NCI-H510A (cell line): ENCODE measurements at regions not wholly inside any gene's neighbourhood (a gene's known extent, or its start where the extent isn't known, plus 50 kb on each side); places are given as distances from the start of the nearest gene placed in this dataset.

Experiments used
- DNase-seq: peaks from one replicate; lab custom pipeline; 2025; lab: John Stamatoyannopoulos, UW

DNA sequence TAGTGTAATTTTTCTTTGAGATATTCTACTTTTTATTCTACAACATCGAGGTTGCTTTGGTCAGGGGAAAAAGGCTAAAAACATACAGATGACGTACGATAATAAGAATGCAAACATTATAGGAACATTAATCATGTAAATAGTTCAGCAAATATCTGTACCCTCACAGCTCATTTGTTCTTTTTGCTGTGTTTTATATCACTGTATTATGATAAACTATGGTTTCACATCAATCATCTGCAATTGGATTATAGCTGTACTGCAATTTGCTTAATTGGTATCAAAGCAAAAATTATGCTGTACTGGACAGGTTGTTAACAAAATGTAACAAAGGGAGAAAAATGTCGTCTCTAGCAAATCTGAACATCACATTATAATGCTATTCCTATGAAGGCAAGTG lies 597.1 kb downstream of the EPHA7 start:
- DNase-seq: no peak

DNA sequence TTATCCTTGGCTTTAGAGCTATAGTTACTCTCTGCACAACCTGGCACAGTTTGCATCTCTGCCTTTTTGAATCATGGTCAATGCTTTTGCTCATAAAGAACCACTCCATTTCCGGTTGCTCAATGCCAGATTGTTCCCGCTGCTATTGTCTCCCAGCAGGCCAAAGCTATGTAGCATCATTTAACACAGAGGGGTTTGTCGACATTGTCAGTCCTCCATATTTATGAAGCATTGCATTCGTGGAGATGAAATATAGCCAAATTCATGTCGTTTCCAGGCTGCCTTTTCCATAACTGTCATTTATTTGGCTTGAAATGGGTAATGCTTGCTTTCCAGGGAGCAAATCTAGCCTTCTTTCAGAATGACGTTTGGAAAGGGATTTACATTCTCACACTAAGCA lies 598.8 kb downstream of the EPHA7 start:
- no peak for DNase-seq

DNA sequence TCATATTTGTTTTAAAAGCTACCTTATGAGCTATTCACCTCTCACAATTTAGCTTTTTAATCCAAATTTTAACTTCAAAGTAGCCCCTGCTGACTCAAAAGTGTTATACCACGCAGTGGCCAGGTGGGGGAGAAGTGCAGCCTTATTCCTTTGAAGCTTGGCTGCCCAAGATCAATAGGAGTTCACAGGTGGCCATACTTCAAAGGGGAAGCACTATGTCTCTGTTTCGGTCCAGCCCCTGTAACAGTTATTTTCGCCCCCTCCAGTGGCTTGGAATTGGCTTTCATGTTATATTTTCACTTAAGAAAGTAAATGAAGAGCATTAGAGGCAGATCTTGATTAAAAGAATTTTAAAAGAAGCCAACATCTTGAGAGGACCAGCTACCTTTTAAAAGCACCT lies 608.4 kb downstream of the EPHA7 start:
- peak; percentile 32 for DNase-seq

- no peak for DNase-seq
These were observed 613.1 kb downstream of the EPHA7 start for GRCh38 chr6:92806254-92806653.

- DNase-seq: no peak
These were observed 628.0 kb downstream of the EPHA7 start for GRCh38 chr6:92791403-92791802.

- no peak for DNase-seq
These were observed 629.0 kb downstream of the EPHA7 start for GRCh38 chr6:92790381-92790780.

- no peak for DNase-seq
These were observed 635.1 kb downstream of the EPHA7 start for GRCh38 chr6:92784235-92784634.

GRCh38 chr6:92779746-92780145 lies 639.6 kb downstream of the EPHA7 start:
- peak; percentile 15 for DNase-seq

GRCh38 chr6:92777146-92777740 lies 642.1 kb downstream of the EPHA7 start:
- no peak for DNase-seq

DNA sequence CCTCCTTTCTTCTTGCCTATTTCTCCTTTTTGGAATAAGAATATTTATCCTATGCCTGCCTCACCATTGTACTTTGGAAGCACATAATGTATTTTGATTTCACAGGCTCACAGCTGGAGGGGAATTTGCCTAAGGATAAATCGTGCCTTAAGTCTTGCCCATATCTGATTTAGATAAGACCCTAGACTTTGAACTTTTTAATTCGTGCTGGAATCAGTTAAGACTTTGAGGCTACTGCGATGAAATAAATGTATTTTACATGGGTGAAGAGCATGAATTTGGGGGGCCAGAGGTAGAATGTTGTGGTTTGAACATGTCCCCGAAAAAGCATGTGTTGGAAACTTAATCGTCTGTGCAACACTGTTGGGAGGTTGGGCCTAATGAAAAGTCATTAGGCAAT lies 648.8 kb downstream of the EPHA7 start:
- DNase-seq: no peak

DNA sequence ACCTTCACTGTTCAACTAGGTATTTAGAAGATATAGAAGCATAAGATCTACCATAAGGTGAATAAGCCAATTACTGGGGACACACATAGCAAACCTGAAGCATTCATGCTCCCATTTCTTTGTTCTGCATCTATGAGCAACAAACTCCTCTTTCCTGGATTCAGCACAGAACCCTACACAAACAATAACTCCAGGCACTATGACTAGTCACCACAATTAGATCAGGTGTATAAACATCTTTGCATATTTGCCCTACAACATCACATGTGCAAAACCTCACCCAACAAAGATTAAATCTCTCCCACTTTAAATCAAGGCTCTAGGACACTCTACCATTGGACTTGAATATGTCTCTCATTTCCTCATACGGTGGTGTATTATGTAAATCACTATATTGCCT lies 652.3 kb downstream of the EPHA7 start:
- DNase-seq: no peak

GRCh38 chr6:92763680-92764079 lies 655.7 kb downstream of the EPHA7 start:
- DNase-seq: no peak

DNA sequence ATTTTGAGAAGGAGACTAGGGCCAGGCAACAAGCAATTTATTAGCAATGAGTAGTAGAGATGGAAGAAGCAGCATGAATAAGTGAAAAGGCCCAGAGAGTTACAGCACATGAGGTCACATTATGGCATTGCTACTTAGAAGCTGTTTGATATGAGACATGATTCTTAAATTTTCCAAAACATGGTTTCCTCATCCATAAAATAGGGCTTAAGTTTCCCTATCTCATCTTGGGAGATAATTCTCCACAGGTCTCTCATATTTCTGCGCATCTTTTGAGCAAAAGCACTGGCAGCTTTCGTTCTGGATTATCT lies 656.1 kb downstream of the EPHA7 start:
- no peak for DNase-seq

DNA sequence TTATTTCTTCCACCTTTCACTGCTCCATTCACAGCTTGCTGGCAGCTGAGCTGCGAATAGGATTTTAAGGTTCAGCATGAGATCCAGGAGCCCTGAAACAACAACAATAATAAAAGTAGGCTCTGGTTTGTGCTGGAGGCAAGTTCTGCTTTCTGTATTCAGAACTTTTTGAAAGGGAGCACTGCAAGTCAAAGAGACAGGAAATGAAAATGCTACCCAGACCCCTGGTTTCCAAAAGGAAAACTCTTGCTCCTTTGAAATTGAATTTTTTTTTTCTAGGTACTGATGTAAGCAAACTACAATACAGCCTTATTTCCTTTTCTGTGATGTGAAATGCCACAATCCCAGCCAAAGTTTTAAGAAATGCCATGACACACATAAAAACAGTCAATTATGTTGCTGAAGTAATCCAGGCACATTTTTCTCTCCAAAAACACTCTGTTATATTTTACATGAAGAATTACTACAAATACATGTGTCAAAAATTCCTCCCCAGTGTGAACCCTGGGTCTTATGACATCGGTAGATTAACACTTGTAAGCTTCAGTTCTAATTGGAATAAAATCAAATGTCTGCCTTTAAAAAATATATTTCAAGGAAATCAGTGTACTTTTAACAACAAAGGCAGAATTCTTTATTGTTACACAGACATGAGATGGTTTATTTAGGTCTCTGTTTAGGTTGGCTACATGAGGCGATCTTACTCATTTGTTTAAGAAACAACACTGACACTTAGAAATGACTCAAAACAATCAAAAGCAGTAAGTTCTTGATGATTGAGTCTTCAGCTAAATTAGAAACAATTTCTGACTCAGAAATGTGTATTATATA lies 656.7 kb downstream of the EPHA7 start:
- no peak for DNase-seq

DNA sequence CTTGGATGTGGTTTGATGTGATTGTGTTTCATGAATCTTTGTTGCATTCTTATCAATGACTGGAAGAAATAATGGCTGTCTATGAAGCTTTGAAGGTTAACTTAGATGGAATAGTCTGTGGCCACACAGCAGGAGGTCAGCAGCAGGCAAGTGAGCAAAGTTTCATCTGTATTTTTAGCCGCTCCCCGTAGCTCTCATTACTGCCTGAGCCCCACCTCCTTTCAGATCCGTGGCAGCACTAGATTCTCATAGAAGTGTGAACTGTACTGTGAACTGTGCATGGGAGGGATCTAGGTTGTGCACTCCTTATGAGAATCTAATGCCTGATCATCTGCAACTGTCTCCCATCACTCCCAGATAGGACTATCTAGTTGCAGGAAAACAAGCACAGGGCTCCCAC lies 660.2 kb downstream of the EPHA7 start:
- DNase-seq: no peak

- no peak for DNase-seq
These were observed 661.4 kb downstream of the EPHA7 start for GRCh38 chr6:92757925-92758324.

DNA sequence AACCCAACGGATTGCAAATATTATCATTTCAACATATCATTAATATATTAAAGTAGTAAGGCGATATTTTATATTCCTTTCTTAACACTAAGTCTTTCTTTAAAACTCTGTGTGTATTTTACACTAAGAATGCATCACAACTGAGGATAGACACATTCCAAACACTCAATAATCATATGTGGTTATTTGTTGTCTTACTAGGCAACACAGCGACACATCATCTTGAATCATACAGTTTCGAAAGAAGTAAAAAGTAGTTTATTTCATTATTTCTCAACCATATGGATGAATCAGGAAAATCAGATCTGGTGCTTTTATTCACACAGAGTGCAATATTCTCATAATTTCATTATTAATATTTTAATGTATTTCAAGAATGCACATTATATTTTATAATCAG lies 662.4 kb downstream of the EPHA7 start:
- DNase-seq: no peak

- no peak for DNase-seq
These were observed 665.4 kb downstream of the EPHA7 start for GRCh38 chr6:92753956-92754355.

DNA sequence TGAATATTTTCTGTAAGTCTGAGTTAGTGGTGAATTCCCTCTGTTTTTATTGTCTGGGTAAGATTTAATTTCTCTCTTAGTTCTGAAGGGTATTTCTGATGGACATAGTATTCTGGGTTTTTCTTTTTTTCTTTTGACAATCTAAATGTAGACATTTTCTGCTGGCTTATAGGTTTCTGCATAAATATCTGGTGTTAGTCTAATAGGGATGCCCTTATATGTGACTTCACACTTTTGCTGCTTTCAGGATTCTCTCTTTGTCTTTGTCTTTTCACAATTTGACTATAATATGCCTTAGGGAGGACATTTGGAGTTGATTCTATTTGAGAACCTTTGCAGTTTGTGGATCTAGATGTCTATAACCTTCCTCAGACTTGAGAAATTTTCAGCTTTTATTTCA lies 667.2 kb downstream of the EPHA7 start:
- no peak for DNase-seq

DNA sequence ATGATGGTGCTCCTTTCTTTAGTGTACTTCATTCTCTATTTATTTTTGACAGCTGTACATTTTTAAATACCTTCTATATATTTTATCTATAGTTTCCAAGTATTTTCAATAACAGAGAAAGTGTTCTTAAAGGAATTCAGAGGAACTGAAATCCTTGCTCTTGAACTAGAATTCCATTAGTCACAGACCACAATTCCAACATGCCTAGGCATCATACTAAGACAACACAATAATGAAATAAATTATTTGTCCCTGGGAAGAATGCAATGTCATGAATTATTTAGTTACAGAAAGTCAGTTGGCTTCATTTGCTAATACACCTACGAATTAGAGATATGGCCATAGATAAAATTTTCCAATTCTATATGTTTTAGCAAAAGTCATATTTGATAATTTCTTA lies 671.2 kb downstream of the EPHA7 start:
- no peak for DNase-seq

DNA sequence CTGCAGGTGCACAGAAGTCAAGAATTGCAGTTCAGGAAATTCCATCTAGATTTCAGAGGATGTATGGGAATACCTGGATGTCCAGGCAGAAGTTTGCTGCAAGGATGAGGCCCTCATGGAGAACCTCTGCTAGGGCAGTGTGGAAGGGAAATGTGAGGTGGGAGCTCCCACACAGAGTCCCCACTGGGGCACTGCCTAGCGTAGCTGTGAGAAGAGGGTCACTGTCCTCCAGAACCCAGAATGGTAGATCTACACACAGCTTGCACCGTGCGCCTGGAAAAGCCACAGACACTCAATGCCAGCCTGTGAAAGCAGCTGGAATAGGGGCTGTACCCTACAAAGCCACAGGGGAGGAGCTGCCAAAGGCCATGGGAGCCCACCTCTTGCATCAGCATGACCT lies 681.4 kb downstream of the EPHA7 start:
- no peak for DNase-seq

- DNase-seq: no peak
These were observed 695.9 kb downstream of the EPHA7 start for GRCh38 chr6:92723390-92723931.

GRCh38 chr6:92719773-92720172 lies 699.6 kb downstream of the EPHA7 start:
- no peak for DNase-seq

GRCh38 chr6:92716638-92717037 lies 702.7 kb downstream of the EPHA7 start:
- no peak for DNase-seq
